GM23248 (cell line): ENCODE measurements at regions not wholly inside any gene's neighbourhood (a gene's known extent, or its start where the extent isn't known, plus 50 kb on each side); places are given as distances from the start of the nearest gene placed in this dataset.

ENCODE experiments used
- DNase-seq: peaks from one replicate; pipeline ENCODE4 v3.0.0-alpha.2; 2015
- H2AFZ ChIP-seq: fragments of 200-600 bp; sonication (generic); 2 replicates; pipeline ENCODE4 v1.6.1; 2016; ENCODE audit warnings: antibody characterized with exemption
- H3F3A ChIP-seq: fragments of 200-600 bp; sonication (generic); 2 replicates; pipeline ENCODE4 v1.6.1; 2016; ENCODE audit warnings: mild to moderate bottlenecking, antibody characterized with exemption, mixed run types; ENCODE audit not compliant: insufficient read depth
- H3K27ac ChIP-seq: fragments of 200-600 bp; sonication (generic); 2 replicates; pipeline ENCODE4 v1.5.1; 2016; ENCODE audit warnings: mild to moderate bottlenecking
- H3K27me3 ChIP-seq: fragments of 200-600 bp; sonication (generic); replicated peaks from 2 replicates; pipeline ENCODE4 v1.6.1; 2016; ENCODE audit warnings: mild to moderate bottlenecking; ENCODE audit not compliant: insufficient read depth
- H3K36me3 ChIP-seq: fragments of 200-600 bp; sonication (generic); 2 replicates; pipeline ENCODE4 v1.6.1; 2016; ENCODE audit warnings: low read depth, mild to moderate bottlenecking
- H3K4me1 ChIP-seq: fragments of 200-600 bp; sonication (generic); 2 replicates; pipeline ENCODE4 v1.6.1; 2016; ENCODE audit warnings: mild to moderate bottlenecking; ENCODE audit not compliant: insufficient read depth
- H3K4me2 ChIP-seq: fragments of 200-600 bp; sonication (generic); one replicate; pipeline ENCODE4 v1.6.1; 2016; ENCODE audit warnings: mild to moderate bottlenecking; ENCODE audit not compliant: unreplicated experiment
- H3K4me3 ChIP-seq: fragments of 200-600 bp; sonication (generic); 2 replicates; pipeline ENCODE4 v1.5.1; 2016; ENCODE audit warnings: mild to moderate bottlenecking
- H3K79me2 ChIP-seq: fragments of 200-600 bp; sonication (generic); 2 replicates; pipeline ENCODE4 v1.6.1; 2016; ENCODE audit warnings: mild to moderate bottlenecking; ENCODE audit not compliant: insufficient read depth
- H3K9ac ChIP-seq: fragments of 200-600 bp; sonication (generic); 2 replicates; pipeline ENCODE4 v1.6.1; 2016; ENCODE audit warnings: mild to moderate bottlenecking
- H3K9me2 ChIP-seq: fragments of 200-600 bp; sonication (generic); 2 replicates; pipeline ENCODE4 v1.6.1; 2016; ENCODE audit warnings: mixed run types, mild to moderate bottlenecking, moderate library complexity; ENCODE audit not compliant: insufficient read depth
- H3K9me3 ChIP-seq: fragments of 200-600 bp; sonication (generic); one replicate; pipeline ENCODE4 v1.6.1; 2017; ENCODE audit warnings: low read depth
- H4K20me1 ChIP-seq: fragments of 200-600 bp; sonication (generic); 2 replicates; pipeline ENCODE4 v1.6.0; 2016; ENCODE audit not compliant: insufficient read depth
- EZH2 ChIP-seq: fragments of 200-600 bp; sonication (generic); IDR thresholded peaks from 2 replicates; pipeline ENCODE4 v1.6.1; 2018; ENCODE audit warnings: antibody characterized with exemption, mild to moderate bottlenecking; ENCODE audit not compliant: insufficient read depth, poor library complexity, severe bottlenecking
- EZH2phosphoT487 ChIP-seq: fragments of 200-600 bp; sonication (generic); IDR thresholded peaks from 2 replicates; pipeline ENCODE4 v1.6.1; 2018; ENCODE audit warnings: antibody characterized with exemption, moderate library complexity, mild to moderate bottlenecking, low read depth; ENCODE audit not compliant: insufficient read depth
- WGBS, 2 experiments: methylation state at CpG; one replicate each; pipeline ENCODE4 v1.1.6; 2015 to 2017; ENCODE audit warnings: low lambda C conversion rate in 2 of 2, low coverage in 1 of 2; ENCODE audit errors: missing lambda C conversion rate in 2 of 2; 5-methylcytosine and 5-hydroxymethylcytosine counted together
- in situ Hi-C: fragments of 300-500 bp; cut with MboI; formaldehyde crosslinking; loops from 2 replicates; pipeline ENCODE4 v1.15.0; 2020

DNA sequence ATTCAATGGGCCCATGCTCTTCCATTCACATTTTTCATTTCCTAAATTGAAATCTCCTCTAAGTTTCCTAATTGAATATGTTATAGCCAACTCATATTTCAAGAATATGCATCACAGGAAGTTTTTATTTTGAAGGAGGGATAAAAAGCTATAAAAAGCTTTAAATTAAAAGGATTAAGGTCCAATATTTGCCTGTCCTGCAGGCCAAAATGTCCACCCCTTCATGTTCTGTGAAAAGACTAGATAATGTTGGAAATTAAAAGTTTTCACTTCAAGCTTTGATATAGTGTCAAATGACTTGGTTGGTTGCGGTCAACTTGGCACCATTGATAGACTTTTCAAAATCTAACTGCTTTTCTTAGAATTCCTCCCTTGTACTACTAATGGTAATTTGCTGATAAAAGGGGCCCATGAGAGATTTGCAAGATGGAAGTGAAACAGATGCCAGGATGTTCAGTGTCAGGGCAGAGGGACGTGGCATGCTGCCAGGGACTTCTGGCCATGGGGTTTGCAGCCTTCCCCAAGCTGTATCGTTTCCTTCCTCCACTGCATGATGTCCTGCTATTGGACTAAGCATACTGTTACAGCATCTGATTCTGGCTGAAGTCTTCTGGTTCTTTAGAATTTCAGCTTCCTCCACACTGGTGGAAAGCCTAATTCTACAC, 547.3 kb upstream of the MIR17HG start:
- no peak overlapping the region for H3K27ac ChIP-seq
- H3K4me1 ChIP-seq = no peaks in the 10 kb centered on the region; the same call in 1 of the 2 replicates
- H3K79me2 ChIP-seq = no peaks in the 10 kb centered on the region
- no peak overlapping the region for H3K4me3 ChIP-seq
- no peak overlapping the region for H3K9ac ChIP-seq
- TF ChIP-seq EZH2 (no peak), EZH2phosphoT487 (no peak)
- DNase-seq = no peak
- H3K36me3 ChIP-seq = no peaks in the 10 kb centered on the region
- H3K4me2 ChIP-seq = no peak overlapping the region
- no peaks in the 10 kb centered on the region for H3F3A ChIP-seq
- no peaks in the 10 kb centered on the region for H3K9me3 ChIP-seq
- in situ Hi-C loops = no loop called here
- no peak overlapping the region for H2AFZ ChIP-seq
- no peaks in the 10 kb centered on the region for H3K27me3 ChIP-seq
- H4K20me1 ChIP-seq = no peaks in the 10 kb centered on the region
- 44 to 45% methylated on average over 3 of the region's 3 CpGs for WGBS, 2 experiments
- no peaks in the 10 kb centered on the region for H3K9me2 ChIP-seq

DNA sequence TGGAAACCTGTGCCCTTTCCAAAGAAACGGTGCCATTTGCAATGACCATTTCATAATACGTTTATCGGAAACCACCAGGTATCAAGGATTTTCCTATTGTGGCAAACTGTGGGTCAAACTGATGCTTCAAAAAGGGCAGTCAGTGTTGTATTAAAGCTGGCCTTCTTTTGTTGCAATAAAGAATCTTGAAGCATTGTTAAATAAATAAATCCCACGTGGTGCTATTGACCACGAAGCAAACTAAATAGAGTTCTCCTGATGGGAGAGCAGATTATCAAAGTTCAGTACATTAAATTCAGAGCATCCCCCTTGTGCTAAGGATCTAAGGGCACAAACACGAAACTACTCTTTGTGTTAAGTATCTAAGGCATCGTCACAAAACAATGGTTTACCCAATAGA, 545.9 kb upstream of the MIR17HG start:
- Histone ChIP-seq H3K4me2 (no peak overlapping the region), H3K9me3 (no peaks in the 10 kb centered on the region), H3K27me3 (no peaks in the 10 kb centered on the region), H3K4me1 (no peaks in the 10 kb centered on the region; the same call in 1 of the 2 replicates), H3F3A (no peaks in the 10 kb centered on the region), H3K9ac (no peak overlapping the region), H3K9me2 (no peaks in the 10 kb centered on the region), H3K36me3 (no peaks in the 10 kb centered on the region), H4K20me1 (no peaks in the 10 kb centered on the region), H3K4me3 (no peak overlapping the region), H2AFZ (no peak overlapping the region), H3K79me2 (no peaks in the 10 kb centered on the region), H3K27ac (no peak overlapping the region)
- in situ Hi-C loops = no loop called here
- TF ChIP-seq EZH2phosphoT487 (no peak), EZH2 (no peak)
- 79 to 85% methylated on average over 7 of the region's 7 CpGs for WGBS, 2 experiments
- DNase-seq = no peak

DNA sequence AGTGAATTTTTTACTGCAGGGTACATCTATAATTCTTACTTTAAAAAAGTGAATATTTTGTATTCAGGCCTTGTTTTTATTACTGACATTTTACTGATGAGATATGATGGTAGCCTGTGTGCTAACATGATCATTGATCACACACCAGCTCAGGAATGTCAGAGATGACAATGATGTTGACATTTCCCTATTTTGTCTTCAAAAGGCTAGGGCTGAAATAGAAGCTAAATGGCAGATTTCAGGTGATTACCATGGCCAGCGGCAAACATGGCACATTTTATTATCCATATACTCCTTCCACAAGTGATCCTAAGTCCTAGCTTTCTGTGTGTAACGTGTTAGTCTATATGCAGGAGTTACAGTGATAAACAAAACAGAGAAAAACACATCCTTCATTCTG, 544.3 kb upstream of the MIR17HG start:
- no peaks in the 10 kb centered on the region for H3K27me3 ChIP-seq
- no peak for DNase-seq
- H3K9ac ChIP-seq = no peak overlapping the region
- in situ Hi-C loops = no loop called here
- H3K27ac ChIP-seq = no peak overlapping the region
- WGBS, 2 experiments = 36 to 39% methylated on average over 2 of the region's 2 CpGs
- no peaks in the 10 kb centered on the region for H3F3A ChIP-seq
- H2AFZ ChIP-seq = no peak overlapping the region
- H3K9me2 ChIP-seq = no peaks in the 10 kb centered on the region
- H3K36me3 ChIP-seq = no peaks in the 10 kb centered on the region
- no peaks in the 10 kb centered on the region for H4K20me1 ChIP-seq
- H3K4me3 ChIP-seq = no peak overlapping the region
- no peaks in the 10 kb centered on the region; the same call in 1 of the 2 replicates for H3K4me1 ChIP-seq
- no peak for TF ChIP-seq EZH2
- no peak for TF ChIP-seq EZH2phosphoT487
- no peaks in the 10 kb centered on the region for H3K79me2 ChIP-seq
- H3K9me3 ChIP-seq = no peaks in the 10 kb centered on the region
- no peak overlapping the region for H3K4me2 ChIP-seq

GRCh38 chr13:90806016-90806615, 541.4 kb upstream of the MIR17HG start:
- Histone ChIP-seq H3K4me3 (no peak overlapping the region), H3K36me3 (no peaks in the 10 kb centered on the region), H3K27ac (no peak overlapping the region), H4K20me1 (no peaks in the 10 kb centered on the region), H3K27me3 (no peaks in the 10 kb centered on the region), H3K9me3 (no peaks in the 10 kb centered on the region), H3F3A (no peaks in the 10 kb centered on the region), H3K4me1 (no peaks in the 10 kb centered on the region), H3K79me2 (no peaks in the 10 kb centered on the region), H2AFZ (peak overlapping the region; percentile 30; the same call in 1 of the 2 replicates), H3K9ac (no peak overlapping the region), H3K9me2 (no peaks in the 10 kb centered on the region), H3K4me2 (no peak overlapping the region)
- in situ Hi-C loops = no loop called here
- TF ChIP-seq EZH2 (no peak), EZH2phosphoT487 (no peak)
- WGBS, 2 experiments = 90 to 100% methylated on average over 1 of the region's 1 CpG
- no peak for DNase-seq
